Left lobe of liver (tissue), 2 donors: ENCODE measurements at regions not wholly inside any gene's neighbourhood (a gene's known extent, or its start where the extent isn't known, plus 50 kb on each side); places are given as distances from the start of the nearest gene placed in this dataset.
A peak's percentile ranks its signal among the peaks of the same experiment; 100 is the strongest.

Experiments used
- ATAC-seq: fragments of 200-7000 bp; cut with Tn5 transposase; one replicate; pipeline ENCODE4 v1.9.1; 2020; ENCODE audit warnings: mild to moderate bottlenecking, moderate library complexity
- DNase-seq: peaks from one replicate; pipeline ENCODE4 v3.0.0-alpha.2; 2020; ENCODE audit warnings: low spot score
- donor health status: DM: no; HTN: no; CAD: no; lungs with moderate emphysema.
- donor health status: DM: no; HTN: yes; CAD: no.

DNA sequence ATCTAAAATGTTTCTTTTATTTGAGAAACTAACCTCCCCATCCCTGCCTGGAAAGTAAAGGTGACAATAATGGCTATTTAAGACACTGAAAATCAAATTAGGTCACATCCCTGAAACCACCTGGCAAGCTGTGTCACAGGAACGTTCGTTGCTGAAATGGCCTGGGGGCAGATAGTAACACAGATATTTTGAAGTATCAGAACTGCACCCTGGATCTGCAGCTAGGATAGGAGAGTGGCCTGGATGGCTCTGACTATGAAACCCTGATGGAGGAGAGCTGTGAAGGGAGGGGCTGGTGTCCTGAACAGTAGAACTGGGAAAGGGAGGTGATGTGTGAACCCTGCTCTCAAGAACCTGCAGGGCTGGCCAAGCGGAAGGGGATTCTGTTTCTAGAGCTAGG, 648.3 kb upstream of the CFAP20DC start:
- DNase-seq: no peak
- ATAC-seq: no peak

- no peak for DNase-seq
- no peak for ATAC-seq
Observed at GRCh38 chr3:59696783-59697182, 647.0 kb upstream of the CFAP20DC start.

DNA sequence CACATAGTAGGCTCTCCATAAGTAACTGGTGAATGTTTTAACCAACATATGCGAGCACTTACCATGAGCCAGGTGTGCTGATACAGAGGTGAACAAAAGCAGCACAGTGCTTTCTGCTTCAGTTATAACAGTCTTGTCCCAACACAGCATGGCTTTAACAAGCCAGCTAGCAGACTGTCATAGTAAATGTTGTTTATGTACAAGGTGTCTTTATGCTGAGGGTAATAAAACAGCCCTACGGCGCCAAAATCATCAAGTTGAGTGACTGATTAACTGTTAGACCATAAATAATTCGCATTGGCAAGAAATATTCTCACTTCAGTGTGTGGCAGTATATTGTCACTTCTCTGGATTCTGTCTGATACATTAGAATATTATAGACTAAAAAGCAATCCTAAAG, 646.0 kb upstream of the CFAP20DC start:
- DNase-seq: no peak
- ATAC-seq: no peak

- no peak for ATAC-seq
- DNase-seq: no peak
Observed at GRCh38 chr3:59692117-59692516, 642.3 kb upstream of the CFAP20DC start.

DNA sequence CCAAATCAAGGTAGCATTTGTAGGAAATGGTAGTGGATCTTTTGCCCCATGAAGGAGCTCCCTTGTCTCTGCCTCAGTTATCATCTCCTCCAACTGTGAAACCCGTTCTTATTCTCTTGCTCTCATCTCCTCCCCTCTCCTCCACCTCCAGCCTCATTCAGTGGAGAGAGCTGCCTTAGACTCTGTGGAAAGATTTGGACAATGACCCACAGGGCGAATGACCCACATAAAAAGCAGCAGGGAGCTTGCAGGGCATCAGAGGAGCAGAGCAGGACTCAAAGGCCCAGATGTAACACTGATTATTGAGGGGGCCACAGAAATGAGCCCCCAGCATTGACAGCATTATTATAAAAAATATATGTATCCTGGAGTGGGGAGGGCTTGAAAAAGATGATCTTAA, 641.1 kb upstream of the CFAP20DC start:
- ATAC-seq (no peak), DNase-seq (no peak)

- DNase-seq (no peak), ATAC-seq (no peak)
Observed at GRCh38 chr3:59688636-59689035, 638.8 kb upstream of the CFAP20DC start.

DNA sequence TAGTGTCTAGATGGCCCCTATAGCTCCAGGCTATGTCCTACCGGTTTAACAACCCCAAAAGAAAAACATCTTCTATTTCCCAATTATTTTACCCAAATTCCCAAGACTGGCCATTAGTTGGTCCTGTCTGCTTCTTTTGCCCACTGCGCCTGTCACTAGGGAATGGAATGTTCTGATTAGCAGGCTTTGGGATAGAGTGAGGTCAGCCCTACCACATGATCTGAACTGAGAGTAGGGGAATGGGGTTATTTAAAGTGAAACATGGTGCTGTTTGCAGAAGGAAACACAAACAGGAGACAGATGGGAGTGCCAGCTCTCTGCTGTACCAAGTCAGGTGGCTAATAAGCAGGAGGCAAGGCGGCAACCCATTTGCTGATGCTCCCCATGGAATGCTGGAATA, 635.6 kb upstream of the CFAP20DC start:
- ATAC-seq: no peak

GRCh38 chr3:59684766-59685165, 634.9 kb upstream of the CFAP20DC start:
- DNase-seq: no peak

More for the DNA sequence above, 635.6 kb upstream of the CFAP20DC start:
- DNase-seq: no peak

DNA sequence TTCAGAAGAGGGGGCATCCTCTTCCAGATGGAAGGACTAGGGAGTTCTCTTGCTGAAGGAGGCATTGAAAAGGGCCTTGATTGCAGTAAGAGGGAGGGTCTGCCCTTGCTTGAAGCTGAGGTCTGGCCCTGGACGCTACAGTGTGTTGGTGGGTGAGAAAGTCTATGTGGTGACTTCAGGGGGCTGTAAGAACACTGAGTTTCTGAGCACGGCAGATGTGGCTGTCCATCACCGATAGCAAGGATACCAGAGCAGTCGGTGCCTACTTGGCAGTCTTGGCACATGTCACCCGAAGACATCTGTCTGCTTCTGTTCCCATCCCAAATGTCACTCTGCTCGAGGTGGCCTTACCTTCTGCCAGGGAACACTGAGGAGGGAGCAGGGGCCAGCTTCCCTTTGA, 631.1 kb upstream of the CFAP20DC start:
- DNase-seq (no peak), ATAC-seq (no peak)

More at GRCh38 chr3:59684766-59685165, 634.9 kb upstream of the CFAP20DC start:
- no peak for ATAC-seq

DNA sequence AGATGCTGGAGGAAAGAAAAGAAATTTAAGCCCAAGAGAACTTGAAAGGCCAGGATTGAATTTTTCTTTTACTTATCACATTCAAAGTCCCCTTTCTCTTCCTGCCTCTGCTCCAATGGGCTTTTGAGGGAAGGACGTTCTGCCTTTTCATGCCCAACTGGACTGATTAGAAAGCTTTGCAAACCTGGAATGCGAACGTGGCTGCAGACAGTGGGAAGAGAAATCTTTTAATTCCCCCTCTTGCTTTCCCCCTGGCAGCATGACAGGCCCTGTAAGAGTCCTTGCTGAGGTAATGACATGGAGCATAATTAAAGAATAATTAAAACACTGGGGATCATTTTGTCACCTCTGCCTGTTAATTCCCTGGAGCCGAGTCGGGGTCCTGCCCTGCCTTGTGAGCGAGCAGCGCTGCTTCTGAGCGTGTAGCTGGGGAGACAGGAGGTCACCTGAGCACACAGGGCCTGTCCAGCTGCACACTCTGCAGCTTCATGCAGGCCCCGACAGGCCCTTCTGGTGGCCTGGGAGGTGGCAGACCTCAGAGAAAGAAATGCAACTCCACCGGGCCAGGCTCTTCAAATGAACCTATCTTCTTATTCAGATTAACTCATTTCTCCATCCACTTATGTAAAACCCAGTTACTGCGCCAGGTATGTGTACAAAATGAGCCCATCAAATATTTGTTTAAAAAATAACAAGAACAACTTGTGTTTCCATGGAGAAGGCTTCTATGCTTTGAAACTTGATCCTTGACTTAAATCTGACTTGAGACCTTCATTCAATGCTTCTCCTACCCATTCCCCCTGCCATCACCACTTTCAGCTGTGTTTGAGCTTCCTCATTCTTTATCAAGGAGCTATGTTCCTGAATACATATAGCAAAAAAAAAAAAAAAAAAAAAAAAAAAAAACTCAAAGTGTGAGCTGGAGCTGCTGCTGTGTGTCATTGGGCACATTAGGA, 628.2 kb upstream of the CFAP20DC start:
- ATAC-seq (no peak), DNase-seq (no peak)

- ATAC-seq (no peak), DNase-seq (no peak)
Observed at GRCh38 chr3:59675495-59675894, 625.7 kb upstream of the CFAP20DC start.

DNA sequence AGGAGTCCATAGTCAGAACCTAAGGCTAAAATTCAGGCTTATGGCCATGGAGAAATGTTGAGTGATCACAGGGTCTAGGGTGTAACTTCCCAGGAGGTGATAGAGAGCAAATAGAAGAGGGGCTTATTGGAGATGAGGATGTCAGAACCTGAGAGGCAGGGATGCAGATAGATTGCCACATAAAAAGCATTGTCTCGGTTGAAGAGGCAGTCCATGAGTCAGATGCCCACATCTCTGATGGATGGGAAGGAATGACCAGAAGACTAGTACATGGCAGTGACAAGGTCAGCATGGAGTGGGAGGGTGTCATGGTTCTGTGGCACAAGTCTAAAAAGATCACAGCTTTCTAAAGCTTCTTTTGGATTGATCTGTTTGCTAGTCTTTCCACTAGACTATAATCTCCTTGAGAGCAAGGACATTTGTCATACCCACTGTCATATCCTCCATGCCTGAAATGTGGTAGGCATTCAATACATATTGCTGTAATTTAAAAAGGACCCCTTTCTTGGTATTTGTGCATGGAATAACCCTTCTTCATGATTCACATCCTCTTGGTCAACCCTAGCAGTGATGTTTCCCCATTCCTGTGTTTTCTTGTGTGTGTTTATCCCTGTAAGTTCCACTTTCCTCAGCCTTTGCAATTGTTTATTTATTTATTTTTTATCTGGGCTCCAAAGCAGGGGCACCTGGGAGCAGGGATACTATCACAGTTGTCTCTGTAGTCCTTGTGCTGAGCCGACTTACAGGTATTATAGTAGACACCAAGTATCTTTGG, 613.4 kb upstream of the CFAP20DC start:
- no peak for ATAC-seq

GRCh38 chr3:59660852-59661625, 611.2 kb upstream of the CFAP20DC start:
- peak; percentile 62 for DNase-seq
- ATAC-seq: peak; percentile 41

More for the DNA sequence above, 613.4 kb upstream of the CFAP20DC start:
- no peak for DNase-seq

DNA sequence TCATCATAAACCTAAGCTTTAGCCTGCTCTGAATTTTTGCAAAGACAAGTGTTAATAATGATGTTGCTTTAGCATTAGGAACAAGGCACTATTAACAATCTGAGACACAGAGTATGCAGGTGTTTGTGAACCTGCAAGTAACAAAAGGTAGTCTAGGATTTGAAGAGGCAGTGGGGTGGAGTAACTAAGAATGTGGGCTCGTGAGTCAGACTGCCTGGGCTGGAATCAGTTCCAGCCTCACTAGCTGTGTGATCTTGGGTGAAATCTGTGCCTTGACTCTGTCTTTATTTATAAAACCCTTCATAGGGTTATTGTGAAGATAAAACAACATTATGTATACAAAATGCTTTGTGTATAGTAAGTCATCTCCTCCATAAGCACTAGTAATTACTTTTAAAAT, 610.6 kb upstream of the CFAP20DC start:
- ATAC-seq: no peak
- no peak for DNase-seq

- no peak for ATAC-seq
- DNase-seq: no peak
Observed at GRCh38 chr3:59659755-59660154, 609.9 kb upstream of the CFAP20DC start.

DNA sequence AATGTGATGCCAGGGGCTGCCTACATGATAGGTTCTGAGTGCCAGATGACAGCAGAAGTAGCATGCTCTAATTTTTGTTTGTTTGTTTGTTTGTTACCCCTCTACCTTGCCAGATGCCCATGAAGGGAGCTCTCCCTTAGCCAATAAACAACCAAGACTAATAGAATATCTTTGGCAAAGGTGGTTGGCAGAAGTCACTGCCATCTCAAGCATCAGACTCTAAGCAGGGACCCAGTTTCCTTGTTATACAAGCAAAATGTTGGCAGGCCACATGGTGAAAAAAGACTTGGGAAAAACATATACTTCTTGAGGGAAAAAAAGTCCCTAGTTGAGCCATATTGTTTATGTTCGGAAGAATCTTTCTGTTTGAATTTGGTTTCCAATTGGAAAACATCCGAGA, 609.0 kb upstream of the CFAP20DC start:
- no peak for DNase-seq
- ATAC-seq: no peak

- ATAC-seq (no peak), DNase-seq (no peak)
Observed at GRCh38 chr3:59658274-59658673, 608.4 kb upstream of the CFAP20DC start.

GRCh38 chr3:59655418-59656015, 605.7 kb upstream of the CFAP20DC start:
- DNase-seq (no peak), ATAC-seq (no peak)

DNA sequence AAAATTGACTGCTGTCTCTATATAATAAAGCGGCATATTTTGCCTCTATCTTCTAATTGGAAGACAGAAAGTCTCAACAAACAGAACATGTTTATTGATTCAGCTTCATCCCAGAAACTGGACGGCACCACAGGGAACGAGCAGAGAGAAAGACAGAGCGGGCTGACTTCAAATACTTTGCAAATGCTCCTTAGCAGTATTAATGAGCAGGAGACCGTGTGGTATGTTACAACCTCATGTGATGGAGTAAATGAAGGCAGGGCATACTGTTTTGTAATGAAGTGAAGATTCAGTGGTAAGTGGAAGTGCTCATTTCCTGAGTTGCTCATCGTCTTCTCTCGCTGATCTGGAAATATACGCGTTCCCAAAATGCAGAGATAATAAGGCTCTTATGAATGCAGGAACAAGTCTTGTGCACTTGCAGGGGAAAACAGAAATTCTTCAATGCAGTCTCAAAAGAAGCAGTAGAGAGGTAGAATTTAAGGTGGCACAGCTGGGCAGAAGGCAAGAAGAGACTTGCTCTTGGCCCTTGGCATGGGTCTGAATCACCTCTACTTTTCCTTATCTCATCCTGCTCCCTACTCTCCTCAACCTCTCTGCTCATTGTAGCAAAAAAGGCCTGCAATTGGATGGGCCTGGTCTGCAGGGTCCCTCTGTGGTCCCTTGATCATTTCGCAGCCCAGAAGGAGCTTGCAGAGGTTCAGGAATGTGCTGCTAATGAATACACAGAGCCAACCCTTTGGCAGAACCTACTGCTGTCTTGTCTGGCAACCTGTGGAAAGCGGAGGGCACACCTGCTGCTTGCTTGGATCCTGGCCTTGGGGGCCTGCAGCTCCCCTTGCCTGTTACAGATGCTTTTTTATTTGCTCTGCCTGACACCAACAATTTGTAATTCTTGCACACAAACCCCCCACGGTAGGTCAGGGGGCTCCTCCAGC, 604.9 kb upstream of the CFAP20DC start:
- DNase-seq: no peak
- no peak for ATAC-seq

DNA sequence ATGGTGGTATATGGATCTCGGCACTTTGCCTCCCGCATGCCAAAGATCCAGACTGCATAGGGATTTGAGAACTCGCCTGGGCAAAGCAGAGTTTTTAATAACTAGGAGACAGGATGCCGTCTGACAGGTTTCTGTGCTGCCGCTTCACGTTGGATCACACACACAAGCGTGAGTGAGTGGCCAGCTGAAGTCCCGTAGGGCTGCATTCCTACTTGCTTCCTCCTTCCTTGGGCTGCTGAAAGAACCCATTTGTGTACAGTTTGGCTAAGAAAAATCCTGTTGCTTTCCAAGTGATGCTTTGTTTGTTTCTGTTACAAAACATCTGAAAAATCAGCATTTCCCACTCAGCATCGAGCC, 604.3 kb upstream of the CFAP20DC start:
- no peak for ATAC-seq
- DNase-seq: no peak
